HCT116 (cell line): ENCODE measurements at regions not wholly inside any gene's neighbourhood (a gene's known extent, or its start where the extent isn't known, plus 50 kb on each side); places are given as distances from the start of the nearest gene placed in this dataset.

ENCODE experiments used
- ATAC-seq: fragments of 200-7000 bp; cut with Tn5 transposase; 2 replicates; pipeline ENCODE4 v1.9.1; 2020; ENCODE audit warnings: mild to moderate bottlenecking, moderate library complexity
- BruUV-seq: library from RNA; stranded (reverse); fragments of 400-500 nt; replicated peaks from 2 replicates; lab custom pipeline; 2021; lab: Mats Ljungman, UMichigan
- CTCF ChIA-PET: fragments of 300-600 bp; sonication (Branson Sonifier 250); formaldehyde crosslinking; loops from one replicate; lab custom pipeline; 2021; ENCODE audit warnings: antibody characterized with exemption; lab: Charles Lee
- POLR2A ChIA-PET: fragments of 300-600, 350-600 bp; sonication (Branson Sonifier 250); formaldehyde crosslinking; loops from one replicate; lab custom pipeline; 2021; ENCODE audit warnings: antibody characterized with exemption; lab: Charles Lee
- RAD21 ChIA-PET, 2 experiments: fragments of 300-600 bp; sonication (Branson Sonifier 250); formaldehyde crosslinking; loops; one replicate each; lab custom pipeline; 2023; ENCODE audit warnings: low total read pairs in 2 of 2; ENCODE audit not compliant: uncharacterized antibody in 2 of 2, unreplicated experiment in 2 of 2, low non-redundant PET in 1 of 2; lab: Charles Lee
- DNase-seq: peaks from one replicate; pipeline ENCODE4 v3.0.0-alpha.2; 2010; ENCODE audit warnings: low read depth, low spot score
- H2AFZ ChIP-seq: fragments of 200-600 bp; shearing (Covaris generic), sonication (generic); 2 replicates; pipeline ENCODE4 v1.6.1; 2017; ENCODE audit warnings: low read depth, mixed run types, mixed read lengths, antibody characterized with exemption, low read length; ENCODE audit not compliant: poor library complexity, severe bottlenecking
- H3K27ac ChIP-seq: 2 replicates; pipeline ENCODE4 v1.5.1; 2012; ENCODE audit warnings: low read depth, low read length
- H3K27me3 ChIP-seq: fragments of 200-600 bp; sonication (generic); 2 replicates; pipeline ENCODE4 v1.6.1; 2016; ENCODE audit warnings: mixed run types, low read length, mixed read lengths; ENCODE audit not compliant: insufficient read depth
- H3K36me3 ChIP-seq, 2 experiments: fragments of 200-500 bp in 1 of 2; fragments of 200-600 bp in 1 of 2; sonication (Bioruptor generic) in 1 of 2; sonication (generic) in 1 of 2; 2 replicates each; pipeline versions ENCODE4 v1.5.1 to v1.6.1; 2014 to 2016; ENCODE audit warnings: low read length in 2 of 2, inconsistent platforms in 1 of 2, mixed read lengths in 1 of 2, mixed run types in 1 of 2; ENCODE audit not compliant: insufficient read depth in 2 of 2, control insufficient read depth in 1 of 2
- H3K4me1 ChIP-seq, 2 experiments: fragments of 200-600 bp in 1 of 2; sonication (generic) in 1 of 2; 2 replicates each; pipeline versions ENCODE4 v1.5.1 to v1.6.1; 2012 to 2017; ENCODE audit warnings: low read length in 2 of 2, inconsistent platforms in 1 of 2, mild to moderate bottlenecking in 1 of 2, mixed read lengths in 1 of 2, mixed run types in 1 of 2, moderate library complexity in 1 of 2; ENCODE audit not compliant: insufficient read depth in 2 of 2, control insufficient read depth in 1 of 2
- H3K4me2 ChIP-seq: fragments of 200-600 bp; sonication (generic); 2 replicates; pipeline ENCODE4 v1.6.1; 2017; ENCODE audit warnings: mixed run types, low read length, mixed read lengths
- H3K4me3 ChIP-seq, 2 experiments: fragments of 200-600 bp in 1 of 2; sonication (generic) in 1 of 2; replicated peaks in 1 of 2; 2 replicates each; pipeline ENCODE4 v1.5.1; 2011 to 2016; ENCODE audit warnings: low read length in 2 of 2, control low read depth in 1 of 2, low read depth in 1 of 2, mild to moderate bottlenecking in 1 of 2, mixed read lengths in 1 of 2, mixed run types in 1 of 2
- H3K79me2 ChIP-seq: fragments of 200-600 bp; sonication (generic); 2 replicates; pipeline ENCODE4 v1.6.1; 2017; ENCODE audit warnings: mild to moderate bottlenecking, mixed run types, low read length, moderate library complexity, mixed read lengths; ENCODE audit not compliant: insufficient read depth
- H3K9ac ChIP-seq: fragments of 200-600 bp; sonication (generic); 2 replicates; pipeline ENCODE4 v1.6.1; 2016; ENCODE audit warnings: low read length, mixed read lengths
- H3K9me2 ChIP-seq: fragments of 200-600 bp; sonication (generic), shearing (Covaris generic); 2 replicates; pipeline ENCODE4 v1.6.1; 2017; ENCODE audit warnings: mixed run types, mild to moderate bottlenecking, moderate library complexity; ENCODE audit not compliant: insufficient read depth
- H3K9me3 ChIP-seq, 2 experiments: fragments of 200-500 bp in 1 of 2; fragments of 200-600 bp in 1 of 2; sonication (Bioruptor generic) in 1 of 2; sonication (generic) in 1 of 2; 2 replicates each; pipeline ENCODE4 v1.6.1; 2014 to 2017; ENCODE audit warnings: low read length in 2 of 2, mixed read lengths in 2 of 2, inconsistent platforms in 1 of 2, low read depth in 1 of 2, mild to moderate bottlenecking in 1 of 2, mixed run types in 1 of 2, moderate library complexity in 1 of 2; ENCODE audit not compliant: control insufficient read depth in 1 of 2, insufficient read depth in 1 of 2
- H4K20me1 ChIP-seq: fragments of 200-600 bp; sonication (generic), shearing (Covaris generic); 2 replicates; pipeline ENCODE4 v1.6.1; 2017; ENCODE audit warnings: mixed run types, mild to moderate bottlenecking, moderate library complexity; ENCODE audit not compliant: insufficient read depth
- CTCF ChIP-seq, 3 experiments: fragments of 200-600 bp in 1 of 3; sonication (generic) in 1 of 3; IDR thresholded peaks in 2 of 3; conservative IDR thresholded peaks in 1 of 3; 2 replicates each; pipeline ENCODE4 v1.5.1; 2012 to 2017; ENCODE audit warnings: low read depth in 2 of 3, low read length in 2 of 3, antibody characterized with exemption in 1 of 3, borderline replicate concordance in 1 of 3, control low read depth in 1 of 3, mild to moderate bottlenecking in 1 of 3, mixed read lengths in 1 of 3, mixed run types in 1 of 3, moderate library complexity in 1 of 3; ENCODE audit not compliant: insufficient read depth in 1 of 3
- ELF1 ChIP-seq: IDR thresholded peaks from 2 replicates; pipeline ENCODE4 v1.6.1; 2012; ENCODE audit warnings: low read depth, borderline replicate concordance
- EZH2phosphoT487 ChIP-seq: fragments of 200-600 bp; IDR thresholded peaks from 2 replicates; pipeline ENCODE4 v1.6.1; 2018; ENCODE audit warnings: antibody characterized with exemption, borderline replicate concordance
- JUND ChIP-seq: IDR thresholded peaks from 2 replicates; pipeline ENCODE4 v1.6.1; 2012
- POLR2A ChIP-seq: IDR thresholded peaks from 2 replicates; pipeline ENCODE4 v1.7.0; 2011; ENCODE audit warnings: borderline replicate concordance; ENCODE audit not compliant: insufficient read depth, insufficient read length; ENCODE audit errors: extremely low read depth
- SP1 ChIP-seq: IDR thresholded peaks from 2 replicates; pipeline ENCODE4 v1.6.1; 2012; ENCODE audit warnings: low read depth
- SRF ChIP-seq: IDR thresholded peaks from 2 replicates; pipeline ENCODE4 v1.6.1; 2012; ENCODE audit warnings: low read depth
- TCF7L2 ChIP-seq: IDR thresholded peaks from 2 replicates; pipeline ENCODE4 v1.7.0; 2011; ENCODE audit warnings: borderline replicate concordance, inconsistent platforms; ENCODE audit not compliant: insufficient read depth, insufficient read length; ENCODE audit errors: extremely low read depth
- YY1 ChIP-seq: IDR thresholded peaks from 2 replicates; pipeline ENCODE4 v1.6.1; 2011; ENCODE audit warnings: low read length, low read depth, moderate library complexity, mild to moderate bottlenecking; ENCODE audit not compliant: insufficient replicate concordance; ENCODE audit errors: extremely low read depth
- ZNF274 ChIP-seq: fragments of 200-500 bp; sonication (Bioruptor generic); IDR thresholded peaks from 2 replicates; pipeline ENCODE4 v1.6.1; 2014; ENCODE audit warnings: mild to moderate bottlenecking, low read depth, low read length, inconsistent platforms
- intact Hi-C: fragments of 100-400 bp; cut with micrococcal nuclease; formaldehyde crosslinking; loops from 2 replicates; pipeline ENCODE4 v1.10.0; 2022
- TF ChIP-seq, protein P1 (sequence below): IDR thresholded peaks from 2 replicates; pipeline ENCODE4 v1.6.1; 2012; ENCODE audit warnings: low read depth
- TF ChIP-seq, protein P2 (sequence below): IDR thresholded peaks from 2 replicates; pipeline ENCODE4 v1.6.1; 2011; ENCODE audit warnings: mild to moderate bottlenecking, low read length, moderate library complexity; ENCODE audit not compliant: insufficient replicate concordance; ENCODE audit errors: extremely low read depth
- TF ChIP-seq, protein P3 (sequence below): IDR thresholded peaks from 2 replicates; pipeline ENCODE4 v1.6.1; 2012

- Histone ChIP-seq H3K36me3 (no peaks in the 10 kb centered on the region), H3K9me3 (no peaks in the 10 kb centered on the region), H3K4me3 (no peak overlapping the region), H3K9ac (no peak overlapping the region), H3K27me3 (peaks cover 21% of the 10 kb centered on the region; the same call in 1 of the 2 replicates), H3K4me1 (no peaks in the 10 kb centered on the region), H3K79me2 (no peaks in the 10 kb centered on the region), H2AFZ (no peak overlapping the region), H3K9me2 (no peaks in the 10 kb centered on the region), H3K4me2 (no peak overlapping the region), H4K20me1 (no peaks in the 10 kb centered on the region), H3K27ac (no peak overlapping the region)
- POLR2A ChIA-PET = no interaction called here
- CTCF ChIA-PET = no interaction called here
- no TSS peak for BruUV-seq
- RAD21 ChIA-PET = no interaction called here
- no peak for DNase-seq
- ATAC-seq = no peak
- intact Hi-C loops = no loop called here
- no peak for TF ChIP-seq TCF7L2
- TF ChIP-seq ELF1 = no peak
- no peak for TF ChIP-seq CTCF (IDR thresholded peaks at IDR 0.05 in 2 of 3, conservative IDR thresholded peaks at IDR 0.05 in 1 of 3; ENCODE audit: borderline replicate concordance in 1 of 3, insufficient read depth in 1 of 3, low read depth in 2 of 3, low read length in 2 of 3)
- TF ChIP-seq, protein P1, sequence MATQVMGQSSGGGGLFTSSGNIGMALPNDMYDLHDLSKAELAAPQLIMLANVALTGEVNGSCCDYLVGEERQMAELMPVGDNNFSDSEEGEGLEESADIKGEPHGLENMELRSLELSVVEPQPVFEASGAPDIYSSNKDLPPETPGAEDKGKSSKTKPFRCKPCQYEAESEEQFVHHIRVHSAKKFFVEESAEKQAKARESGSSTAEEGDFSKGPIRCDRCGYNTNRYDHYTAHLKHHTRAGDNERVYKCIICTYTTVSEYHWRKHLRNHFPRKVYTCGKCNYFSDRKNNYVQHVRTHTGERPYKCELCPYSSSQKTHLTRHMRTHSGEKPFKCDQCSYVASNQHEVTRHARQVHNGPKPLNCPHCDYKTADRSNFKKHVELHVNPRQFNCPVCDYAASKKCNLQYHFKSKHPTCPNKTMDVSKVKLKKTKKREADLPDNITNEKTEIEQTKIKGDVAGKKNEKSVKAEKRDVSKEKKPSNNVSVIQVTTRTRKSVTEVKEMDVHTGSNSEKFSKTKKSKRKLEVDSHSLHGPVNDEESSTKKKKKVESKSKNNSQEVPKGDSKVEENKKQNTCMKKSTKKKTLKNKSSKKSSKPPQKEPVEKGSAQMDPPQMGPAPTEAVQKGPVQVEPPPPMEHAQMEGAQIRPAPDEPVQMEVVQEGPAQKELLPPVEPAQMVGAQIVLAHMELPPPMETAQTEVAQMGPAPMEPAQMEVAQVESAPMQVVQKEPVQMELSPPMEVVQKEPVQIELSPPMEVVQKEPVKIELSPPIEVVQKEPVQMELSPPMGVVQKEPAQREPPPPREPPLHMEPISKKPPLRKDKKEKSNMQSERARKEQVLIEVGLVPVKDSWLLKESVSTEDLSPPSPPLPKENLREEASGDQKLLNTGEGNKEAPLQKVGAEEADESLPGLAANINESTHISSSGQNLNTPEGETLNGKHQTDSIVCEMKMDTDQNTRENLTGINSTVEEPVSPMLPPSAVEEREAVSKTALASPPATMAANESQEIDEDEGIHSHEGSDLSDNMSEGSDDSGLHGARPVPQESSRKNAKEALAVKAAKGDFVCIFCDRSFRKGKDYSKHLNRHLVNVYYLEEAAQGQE = no peak
- no peak for TF ChIP-seq POLR2A
- no peak for TF ChIP-seq SP1
- TF ChIP-seq SRF = no peak
- TF ChIP-seq ZNF274 = no peak
- TF ChIP-seq EZH2phosphoT487 = no peak
- TF ChIP-seq, protein P2, sequence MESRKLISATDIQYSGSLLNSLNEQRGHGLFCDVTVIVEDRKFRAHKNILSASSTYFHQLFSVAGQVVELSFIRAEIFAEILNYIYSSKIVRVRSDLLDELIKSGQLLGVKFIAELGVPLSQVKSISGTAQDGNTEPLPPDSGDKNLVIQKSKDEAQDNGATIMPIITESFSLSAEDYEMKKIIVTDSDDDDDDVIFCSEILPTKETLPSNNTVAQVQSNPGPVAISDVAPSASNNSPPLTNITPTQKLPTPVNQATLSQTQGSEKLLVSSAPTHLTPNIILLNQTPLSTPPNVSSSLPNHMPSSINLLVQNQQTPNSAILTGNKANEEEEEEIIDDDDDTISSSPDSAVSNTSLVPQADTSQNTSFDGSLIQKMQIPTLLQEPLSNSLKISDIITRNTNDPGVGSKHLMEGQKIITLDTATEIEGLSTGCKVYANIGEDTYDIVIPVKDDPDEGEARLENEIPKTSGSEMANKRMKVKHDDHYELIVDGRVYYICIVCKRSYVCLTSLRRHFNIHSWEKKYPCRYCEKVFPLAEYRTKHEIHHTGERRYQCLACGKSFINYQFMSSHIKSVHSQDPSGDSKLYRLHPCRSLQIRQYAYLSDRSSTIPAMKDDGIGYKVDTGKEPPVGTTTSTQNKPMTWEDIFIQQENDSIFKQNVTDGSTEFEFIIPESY = no peak
- TF ChIP-seq, protein P3, sequence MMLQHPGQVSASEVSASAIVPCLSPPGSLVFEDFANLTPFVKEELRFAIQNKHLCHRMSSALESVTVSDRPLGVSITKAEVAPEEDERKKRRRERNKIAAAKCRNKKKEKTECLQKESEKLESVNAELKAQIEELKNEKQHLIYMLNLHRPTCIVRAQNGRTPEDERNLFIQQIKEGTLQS = no peak
- TF ChIP-seq YY1 = no peak
- TF ChIP-seq JUND = no peak
Observed at GRCh38 chr9:100775912-100776311, 198.0 kb downstream of the CAVIN4 start.
